Ascending aorta (tissue), 2 donors: ENCODE measurements at regions not wholly inside any gene's neighbourhood (a gene's known extent, or its start where the extent isn't known, plus 50 kb on each side); places are given as distances from the start of the nearest gene placed in this dataset.

Experiments
- DNase-seq, 2 donors: peaks; one replicate each; pipeline ENCODE4 v3.0.0-alpha.2; 2019; ENCODE audit warnings: low spot score in 2 of 2
- H3K27ac ChIP-seq, 2 donors: fragments of 200-600 bp; sonication (generic); one replicate each; pipeline ENCODE4 v1.5.1; 2016 to 2017; ENCODE audit warnings: mild to moderate bottlenecking in 1 of 2
- H3K27me3 ChIP-seq: fragments of 200-600 bp; sonication (generic); one replicate; pipeline ENCODE4 v1.5.1; 2017
- H3K36me3 ChIP-seq, 2 donors: fragments of 200-600 bp; sonication (generic); one replicate each; pipeline ENCODE4 v1.5.1; 2016
- H3K4me1 ChIP-seq, 2 donors: fragments of 200-600 bp; sonication (generic); one replicate each; pipeline ENCODE4 v1.5.1; 2016 to 2017; ENCODE audit warnings: mild to moderate bottlenecking in 1 of 2
- H3K4me3 ChIP-seq, 2 donors: fragments of 200-600 bp; sonication (generic); one replicate each; pipeline ENCODE4 v1.5.1; 2016 to 2017; ENCODE audit warnings: mild to moderate bottlenecking in 1 of 2
- H3K9me3 ChIP-seq, 2 donors: fragments of 200-600 bp; sonication (generic); one replicate each; pipeline ENCODE4 v1.5.1; 2016
- intact Hi-C: fragments of 100-400 bp; cut with DNase I; formaldehyde crosslinking; loops from one replicate; pipeline ENCODE4 v1.15.1; 2023
- TF ChIP-seq, protein P1 (sequence below), 3 experiments: fragments of 200-600 bp in 2 of 3; fragments of 450-650 bp in 1 of 3; sonication (generic) in 2 of 3; IDR thresholded peaks; one replicate each; pipeline ENCODE4 v1.5.1; 2016 to 2019; ENCODE audit warnings: antibody characterized with exemption in 3 of 3, mild to moderate bottlenecking in 1 of 3, moderate library complexity in 1 of 3

DNA sequence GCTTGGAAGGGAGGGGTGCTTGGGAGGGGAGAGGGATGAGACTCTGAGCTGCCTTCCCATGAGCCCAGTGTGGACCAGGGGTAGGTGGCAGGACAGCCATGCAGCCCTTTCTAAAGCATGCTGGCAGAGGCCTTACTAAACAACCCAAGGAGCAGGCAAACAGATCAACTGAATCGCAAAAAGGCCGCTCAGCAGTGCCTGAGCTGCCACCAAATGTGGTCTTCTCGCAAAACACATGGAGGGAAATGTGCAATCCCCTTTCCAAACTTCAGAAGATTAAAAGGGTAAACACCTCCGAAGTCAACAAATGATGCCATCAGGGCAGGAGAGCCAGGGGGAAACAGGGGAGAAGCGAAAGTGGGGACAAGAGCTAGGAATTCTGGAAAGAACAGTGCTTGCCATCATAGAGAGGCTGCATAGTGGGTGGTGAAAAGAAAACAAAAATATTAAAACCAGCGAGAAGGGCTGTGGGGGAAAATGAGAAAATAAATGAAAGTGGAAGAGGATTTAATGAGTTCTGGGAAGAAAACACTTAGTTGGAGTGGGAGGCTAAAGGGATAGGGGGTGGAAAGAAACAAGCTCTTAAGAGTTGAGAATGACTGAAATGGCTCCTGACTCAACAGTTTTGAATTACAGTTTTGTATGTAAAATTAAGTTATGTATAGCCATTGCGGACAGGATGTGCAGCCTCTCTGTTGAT lies 62.2 kb upstream of the ZNF32 start:
- H3K4me1 ChIP-seq: no peaks in the 10 kb centered on the region
- no peaks in the 10 kb centered on the region for H3K27me3 ChIP-seq
- no peaks in the 10 kb centered on the region for H3K36me3 ChIP-seq
- no peak for DNase-seq
- H3K9me3 ChIP-seq: no peaks in the 10 kb centered on the region
- H3K27ac ChIP-seq: no peak overlapping the region
- TF ChIP-seq, protein P1, sequence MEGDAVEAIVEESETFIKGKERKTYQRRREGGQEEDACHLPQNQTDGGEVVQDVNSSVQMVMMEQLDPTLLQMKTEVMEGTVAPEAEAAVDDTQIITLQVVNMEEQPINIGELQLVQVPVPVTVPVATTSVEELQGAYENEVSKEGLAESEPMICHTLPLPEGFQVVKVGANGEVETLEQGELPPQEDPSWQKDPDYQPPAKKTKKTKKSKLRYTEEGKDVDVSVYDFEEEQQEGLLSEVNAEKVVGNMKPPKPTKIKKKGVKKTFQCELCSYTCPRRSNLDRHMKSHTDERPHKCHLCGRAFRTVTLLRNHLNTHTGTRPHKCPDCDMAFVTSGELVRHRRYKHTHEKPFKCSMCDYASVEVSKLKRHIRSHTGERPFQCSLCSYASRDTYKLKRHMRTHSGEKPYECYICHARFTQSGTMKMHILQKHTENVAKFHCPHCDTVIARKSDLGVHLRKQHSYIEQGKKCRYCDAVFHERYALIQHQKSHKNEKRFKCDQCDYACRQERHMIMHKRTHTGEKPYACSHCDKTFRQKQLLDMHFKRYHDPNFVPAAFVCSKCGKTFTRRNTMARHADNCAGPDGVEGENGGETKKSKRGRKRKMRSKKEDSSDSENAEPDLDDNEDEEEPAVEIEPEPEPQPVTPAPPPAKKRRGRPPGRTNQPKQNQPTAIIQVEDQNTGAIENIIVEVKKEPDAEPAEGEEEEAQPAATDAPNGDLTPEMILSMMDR (IDR thresholded peaks at IDR 0.05): no peak
- intact Hi-C loops: no loop called here
- no peak overlapping the region for H3K4me3 ChIP-seq

GRCh38 chr10:43708262-43708661 lies 59.6 kb upstream of the ZNF32 start:
- Histone ChIP-seq H3K4me1 (no peaks in the 10 kb centered on the region), H3K27ac (no peak overlapping the region), H3K36me3 (no peaks in the 10 kb centered on the region), H3K27me3 (no peaks in the 10 kb centered on the region), H3K4me3 (no peak overlapping the region), H3K9me3 (no peaks in the 10 kb centered on the region)
- intact Hi-C loops: no loop called here
- no peak for DNase-seq
- TF ChIP-seq, protein P1 (IDR thresholded peaks at IDR 0.05): no peak

GRCh38 chr10:43707770-43708169 lies 59.1 kb upstream of the ZNF32 start:
- Histone ChIP-seq H3K4me1 (no peaks in the 10 kb centered on the region), H3K36me3 (no peaks in the 10 kb centered on the region), H3K4me3 (no peak overlapping the region), H3K9me3 (no peaks in the 10 kb centered on the region), H3K27ac (no peak overlapping the region), H3K27me3 (no peaks in the 10 kb centered on the region)
- intact Hi-C loops: no loop called here
- no peak for DNase-seq
- TF ChIP-seq, protein P1 (IDR thresholded peaks at IDR 0.05): no peak

GRCh38 chr10:43706166-43706565 lies 57.5 kb upstream of the ZNF32 start:
- Histone ChIP-seq H3K36me3 (no peaks in the 10 kb centered on the region), H3K27ac (no peak overlapping the region), H3K4me3 (no peak overlapping the region), H3K4me1 (no peaks in the 10 kb centered on the region), H3K27me3 (no peaks in the 10 kb centered on the region), H3K9me3 (no peaks in the 10 kb centered on the region)
- intact Hi-C loops: no loop called here
- no peak for DNase-seq
- TF ChIP-seq, protein P1 (IDR thresholded peaks at IDR 0.05): no peak

- Histone ChIP-seq H3K36me3 (no peaks in the 10 kb centered on the region), H3K9me3 (no peaks in the 10 kb centered on the region), H3K4me3 (no peak overlapping the region), H3K27me3 (no peaks in the 10 kb centered on the region), H3K27ac (no peak overlapping the region), H3K4me1 (peaks cover 0 to 3% of the 10 kb centered on the region in 2 donors)
- no peak for DNase-seq
- TF ChIP-seq, protein P1 (IDR thresholded peaks at IDR 0.05): no peak
- intact Hi-C loops: no loop called here
These were observed 54.6 kb upstream of the ZNF32 start for GRCh38 chr10:43703286-43703685.

- TF ChIP-seq, protein P1 (IDR thresholded peaks at IDR 0.05): no peak
- DNase-seq: no peak
- peaks cover 0 to 3% of the 10 kb centered on the region in 2 donors for H3K4me1 ChIP-seq
- intact Hi-C loops: no loop called here
- H3K4me3 ChIP-seq: no peak overlapping the region
- H3K27me3 ChIP-seq: no peaks in the 10 kb centered on the region
- no peak overlapping the region for H3K27ac ChIP-seq
- no peaks in the 10 kb centered on the region for H3K9me3 ChIP-seq
- H3K36me3 ChIP-seq: no peaks in the 10 kb centered on the region
These were observed 54.2 kb upstream of the ZNF32 start for GRCh38 chr10:43702936-43703281.
